Neuronal stem cell (in vitro differentiated cells): ENCODE measurements at regions not wholly inside any gene's neighbourhood (a gene's known extent, or its start where the extent isn't known, plus 50 kb on each side); places are given as distances from the start of the nearest gene placed in this dataset.

ENCODE experiments used
- DNase-seq: peaks from one replicate; pipeline ENCODE4 v3.0.0-alpha.2; 2013; ENCODE audit warnings: low spot score
- H2AFZ ChIP-seq: one replicate; pipeline ENCODE4 v1.6.1; 2013; ENCODE audit warnings: mild to moderate bottlenecking, low read length, inconsistent platforms
- H2AK5ac ChIP-seq: 2 replicates; pipeline ENCODE4 v1.6.1; 2013; ENCODE audit warnings: low read depth, mild to moderate bottlenecking, inconsistent platforms, low read length, moderate library complexity, mixed read lengths
- H2BK120ac ChIP-seq: 2 replicates; pipeline ENCODE4 v1.6.1; 2013; ENCODE audit warnings: low read depth, mild to moderate bottlenecking, inconsistent platforms, low read length, moderate library complexity, mixed read lengths
- H2BK12ac ChIP-seq: one replicate; pipeline ENCODE4 v1.6.1; 2013; ENCODE audit warnings: low read length, inconsistent platforms
- H2BK15ac ChIP-seq: 2 replicates; pipeline ENCODE4 v1.6.1; 2013; ENCODE audit warnings: mild to moderate bottlenecking, low read length, inconsistent platforms, mixed read lengths
- H2BK5ac ChIP-seq: one replicate; pipeline ENCODE4 v1.6.1; 2013; ENCODE audit warnings: inconsistent platforms, mild to moderate bottlenecking, low read length, moderate library complexity
- H3K14ac ChIP-seq: one replicate; pipeline ENCODE4 v1.6.1; 2013; ENCODE audit warnings: low read length, inconsistent platforms
- H3K18ac ChIP-seq: 2 replicates; pipeline ENCODE4 v1.6.1; 2013; ENCODE audit warnings: low read length, inconsistent platforms
- H3K23ac ChIP-seq: 2 replicates; pipeline ENCODE4 v1.6.1; 2013; ENCODE audit warnings: low read depth, mild to moderate bottlenecking, mixed read lengths, low read length, inconsistent platforms; ENCODE audit not compliant: poor library complexity
- H3K27ac ChIP-seq: replicated peaks from 3 replicates; pipeline ENCODE4 v1.5.1; 2013; ENCODE audit warnings: low read length, inconsistent platforms
- H3K27me3 ChIP-seq, 3 experiments: 2 replicates each; pipeline ENCODE4 v1.6.1; 2013; ENCODE audit warnings: low read length in 3 of 3, mild to moderate bottlenecking in 2 of 3, inconsistent platforms in 1 of 3, low read depth in 1 of 3, mixed read lengths in 1 of 3, moderate library complexity in 1 of 3; ENCODE audit not compliant: control insufficient read depth in 3 of 3, insufficient read depth in 3 of 3
- H3K36me3 ChIP-seq, 2 donors: replicated peaks in 1 of 2; 2 replicates each; pipeline ENCODE4 v1.6.1; 2013; ENCODE audit warnings: low read length in 2 of 2; ENCODE audit not compliant: control insufficient read depth in 2 of 2, insufficient read depth in 2 of 2
- H3K4ac ChIP-seq: 2 replicates; pipeline ENCODE4 v1.6.1; 2013; ENCODE audit warnings: inconsistent platforms, mild to moderate bottlenecking, low read length, moderate library complexity
- H3K4me1 ChIP-seq, 2 donors: 1 replicate in 1 of 2; 2 replicates in 1 of 2; pipeline ENCODE4 v1.6.1; 2013; ENCODE audit warnings: low read length in 2 of 2, low read depth in 1 of 2; ENCODE audit not compliant: control insufficient read depth in 2 of 2, insufficient read depth in 1 of 2
- H3K4me2 ChIP-seq: one replicate; pipeline ENCODE4 v1.6.1; 2013; ENCODE audit warnings: mild to moderate bottlenecking, low read length, inconsistent platforms; ENCODE audit not compliant: insufficient read depth, poor library complexity, severe bottlenecking
- H3K4me3 ChIP-seq, 2 donors: 2 replicates each; pipeline ENCODE4 v1.5.1; 2013; ENCODE audit warnings: low read length in 2 of 2, mild to moderate bottlenecking in 2 of 2, inconsistent platforms in 1 of 2, moderate library complexity in 1 of 2
- H3K79me1 ChIP-seq: one replicate; pipeline ENCODE4 v1.6.1; 2013; ENCODE audit warnings: low read depth, mild to moderate bottlenecking, inconsistent platforms, low read length, moderate library complexity
- H3K9ac ChIP-seq: one replicate; pipeline ENCODE4 v1.6.1; 2013; ENCODE audit warnings: mild to moderate bottlenecking, low read depth, low read length, inconsistent platforms; ENCODE audit not compliant: poor library complexity
- H3K9me3 ChIP-seq, 2 donors: replicated peaks in 1 of 2; 2 replicates each; pipeline versions ENCODE3 to v1.6.1; 2013; ENCODE audit warnings: low read length in 2 of 2, mild to moderate bottlenecking in 2 of 2, inconsistent platforms in 1 of 2, low read depth in 1 of 2, mixed read lengths in 1 of 2, moderate library complexity in 1 of 2; ENCODE audit not compliant: control insufficient read depth in 2 of 2, insufficient read depth in 1 of 2
- H4K8ac ChIP-seq: one replicate; pipeline ENCODE4 v1.6.1; 2013; ENCODE audit warnings: low read depth, mild to moderate bottlenecking, inconsistent platforms, low read length, moderate library complexity
- H4K91ac ChIP-seq: one replicate; pipeline ENCODE4 v1.6.1; 2013; ENCODE audit warnings: low read length, low read depth, mild to moderate bottlenecking, inconsistent platforms; ENCODE audit not compliant: poor library complexity
- WGBS, 2 donors: extraction: QIAGEN DNeasy Blood & Tissue Kit; methylation state at CpG; one replicate each; pipeline ENCODE4 v1.1.7; 2013; ENCODE audit warnings: missing lambda C conversion rate in 2 of 2, mixed read lengths in 1 of 2; ENCODE audit not compliant: insufficient read length in 2 of 2, insufficient replicate concordance in 1 of 2; ENCODE audit errors: extremely low coverage in 2 of 2; 5-methylcytosine and 5-hydroxymethylcytosine counted together

- Histone ChIP-seq H2BK15ac (peak overlapping the region; percentile 33), H4K8ac (peak overlapping the region; percentile 43), H3K9me3 (no peaks in the 10 kb centered on the region), H3K36me3 (no peaks in the 10 kb centered on the region), H3K14ac (no peak overlapping the region), H3K18ac (peak overlapping the region; percentile 50), H3K9ac (peak overlapping the region; percentile 44), H2AK5ac (no peak overlapping the region), H3K4me1 (peaks cover 0 to 3% of the 10 kb centered on the region in 2 donors), H2BK5ac (no peak overlapping the region), H3K27ac (no peak overlapping the region), H3K79me1 (no peaks in the 10 kb centered on the region), H3K23ac (no peak overlapping the region), H3K27me3 (peaks cover 0 to 3% (median 0%) of the 10 kb centered on the region in 3 experiments), H2BK12ac (peak overlapping the region; percentile 73), H3K4me2 (peak overlapping the region; percentile 43), H4K91ac (no peak overlapping the region), H2BK120ac (no peak overlapping the region), H2AFZ (peak overlapping the region; percentile 36), H3K4ac (peak overlapping the region; percentile 66), H3K4me3 (peak overlapping the region in 1 of 2 donors; percentile 68)
- DNase-seq, result peak; percentile 15
- WGBS, 2 donors, result no CpG with 5 or more reads among the region's 47 CpGs
Observed at GRCh38 chr7:12111422-12112405, 99.4 kb upstream of the TMEM106B start.

GRCh38 chr7:12117170-12117569, 93.9 kb upstream of the TMEM106B start:
- Histone ChIP-seq H3K4ac (no peak overlapping the region), H4K8ac (no peak overlapping the region), H2AK5ac (no peak overlapping the region), H2AFZ (no peak overlapping the region), H3K14ac (no peak overlapping the region), H3K9ac (no peak overlapping the region), H3K27me3 (no peaks in the 10 kb centered on the region), H3K4me2 (no peak overlapping the region), H2BK15ac (no peak overlapping the region), H3K36me3 (no peaks in the 10 kb centered on the region), H4K91ac (no peak overlapping the region), H2BK120ac (no peak overlapping the region), H2BK5ac (no peak overlapping the region), H3K18ac (no peak overlapping the region), H3K4me3 (no peak overlapping the region), H3K4me1 (peaks cover 0 to 15% of the 10 kb centered on the region in 2 donors), H3K23ac (no peak overlapping the region), H3K9me3 (no peaks in the 10 kb centered on the region), H3K27ac (no peak overlapping the region), H3K79me1 (no peaks in the 10 kb centered on the region), H2BK12ac (no peak overlapping the region)
- no peak for DNase-seq
- WGBS, 2 donors, result no CpG with 5 or more reads among the region's 2 CpGs

DNA sequence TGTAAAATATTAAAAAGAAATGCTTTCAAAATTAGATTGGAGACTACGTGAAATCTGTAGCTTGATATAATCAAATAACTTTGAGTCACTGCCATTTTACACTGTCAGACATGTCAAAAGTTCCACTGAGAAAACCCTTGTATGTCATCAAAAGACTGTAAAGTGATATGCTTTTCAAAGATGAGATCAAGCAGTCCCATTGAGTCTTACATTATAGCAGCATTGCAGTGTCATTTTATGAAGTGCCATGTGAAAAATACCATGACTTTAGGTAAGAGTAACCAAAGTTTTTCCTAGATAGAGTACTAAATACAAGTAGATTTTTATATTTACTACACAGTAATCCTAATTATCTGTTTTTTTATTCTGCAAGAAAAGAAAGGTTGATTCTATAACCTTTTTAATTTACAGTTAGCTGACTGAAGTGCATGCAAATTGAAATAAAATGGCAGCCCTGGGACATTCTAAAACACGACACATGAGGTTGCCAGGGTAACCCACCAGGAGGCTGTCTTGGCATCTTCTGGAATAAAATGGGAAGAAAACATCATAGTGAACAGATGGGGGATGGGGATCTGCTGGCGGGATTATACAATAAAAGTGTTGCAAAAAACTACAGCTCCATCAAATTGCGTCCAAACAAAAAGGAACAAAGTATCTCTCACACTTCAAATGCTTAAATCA, 91.3 kb upstream of the TMEM106B start:
- H3K79me1 ChIP-seq, result no peaks in the 10 kb centered on the region

GRCh38 chr7:12120632-12121031, 90.5 kb upstream of the TMEM106B start:
- WGBS, 2 donors, result no CpG with 5 or more reads among the region's 1 CpG
- no peak overlapping the region for H3K9ac ChIP-seq

More for the DNA sequence above, 91.3 kb upstream of the TMEM106B start:
- no peak overlapping the region for H2AK5ac ChIP-seq
- H3K4ac ChIP-seq, result no peak overlapping the region
- no CpG with 5 or more reads among the region's 4 CpGs for WGBS, 2 donors
- no peak overlapping the region for H2BK12ac ChIP-seq
- H3K27me3 ChIP-seq, result no peaks in the 10 kb centered on the region
- H3K27ac ChIP-seq, result no peak overlapping the region
- H2BK15ac ChIP-seq, result no peak overlapping the region
- H3K9me3 ChIP-seq, result no peaks in the 10 kb centered on the region
- peaks cover 0 to 15% of the 10 kb centered on the region in 2 donors for H3K4me1 ChIP-seq
- no peak overlapping the region for H3K4me3 ChIP-seq
- no peaks in the 10 kb centered on the region for H3K36me3 ChIP-seq
- no peak overlapping the region for H4K91ac ChIP-seq
- H2AFZ ChIP-seq, result peak overlapping the region; percentile 78
- no peak overlapping the region for H2BK120ac ChIP-seq
- no peak overlapping the region for H2BK5ac ChIP-seq
- H3K18ac ChIP-seq, result no peak overlapping the region
- H3K23ac ChIP-seq, result no peak overlapping the region
- no peak for DNase-seq
- no peak overlapping the region for H3K14ac ChIP-seq
- no peak overlapping the region for H3K9ac ChIP-seq
- no peak overlapping the region for H3K4me2 ChIP-seq
- H4K8ac ChIP-seq, result no peak overlapping the region

More at GRCh38 chr7:12120632-12121031, 90.5 kb upstream of the TMEM106B start:
- Histone ChIP-seq H3K9me3 (no peaks in the 10 kb centered on the region), H4K8ac (no peak overlapping the region), H3K18ac (no peak overlapping the region), H2BK12ac (no peak overlapping the region), H3K4me2 (no peak overlapping the region), H2BK15ac (no peak overlapping the region), H2AFZ (peak overlapping the region; percentile 79), H3K4me3 (no peak overlapping the region), H2BK120ac (no peak overlapping the region), H3K4ac (no peak overlapping the region), H3K36me3 (no peaks in the 10 kb centered on the region), H4K91ac (no peak overlapping the region), H3K23ac (no peak overlapping the region), H3K27ac (no peak overlapping the region), H3K4me1 (peaks cover 0 to 15% of the 10 kb centered on the region in 2 donors), H3K79me1 (no peaks in the 10 kb centered on the region), H3K27me3 (no peaks in the 10 kb centered on the region), H2AK5ac (no peak overlapping the region), H3K14ac (no peak overlapping the region), H2BK5ac (no peak overlapping the region)
- no peak for DNase-seq
